ENCODE measurements at regions not wholly inside any gene's neighbourhood (a gene's known extent, or its start where the extent isn't known, plus 50 kb on each side); places are given as distances from the start of the nearest gene placed in this dataset.

DNA sequence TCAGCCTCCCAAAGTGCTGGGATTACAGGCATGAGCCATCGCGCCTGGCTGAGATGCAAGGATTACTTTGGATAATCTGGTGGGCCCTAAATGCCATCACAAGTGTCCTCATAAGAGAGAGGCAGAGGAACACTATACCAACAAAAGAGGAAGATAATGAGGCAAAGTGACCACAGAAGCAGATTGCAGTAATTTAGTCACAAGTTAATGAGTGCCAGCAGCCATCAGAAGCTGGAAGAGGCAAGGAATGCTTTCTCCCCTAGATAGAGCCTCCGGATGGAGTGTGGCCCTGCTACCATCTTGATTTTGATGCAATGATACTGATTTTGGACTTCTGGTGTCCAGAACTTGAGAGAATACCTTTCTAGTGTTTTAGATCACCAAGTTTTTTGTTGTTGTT is 122.3 kb downstream of the SPATA31D1 start:
- Histone ChIP-seq H3K9me3 (ENCODE audit: severe bottlenecking) (no peaks in the 10 kb centered on the region), H3K4me1 (ENCODE audit: insufficient read depth, poor library complexity, severe bottlenecking) (no peaks in the 10 kb centered on the region), H3K4me3 (ENCODE audit: severe bottlenecking) (no peak overlapping the region), H3K27ac (ENCODE audit: poor library complexity, severe bottlenecking) (no peak overlapping the region), H3K27me3 (ENCODE audit: insufficient read depth, poor library complexity, severe bottlenecking) (no peaks in the 10 kb centered on the region), H3K36me3 (ENCODE audit: low read depth) (no peaks in the 10 kb centered on the region)
- TF ChIP-seq, protein P1, sequence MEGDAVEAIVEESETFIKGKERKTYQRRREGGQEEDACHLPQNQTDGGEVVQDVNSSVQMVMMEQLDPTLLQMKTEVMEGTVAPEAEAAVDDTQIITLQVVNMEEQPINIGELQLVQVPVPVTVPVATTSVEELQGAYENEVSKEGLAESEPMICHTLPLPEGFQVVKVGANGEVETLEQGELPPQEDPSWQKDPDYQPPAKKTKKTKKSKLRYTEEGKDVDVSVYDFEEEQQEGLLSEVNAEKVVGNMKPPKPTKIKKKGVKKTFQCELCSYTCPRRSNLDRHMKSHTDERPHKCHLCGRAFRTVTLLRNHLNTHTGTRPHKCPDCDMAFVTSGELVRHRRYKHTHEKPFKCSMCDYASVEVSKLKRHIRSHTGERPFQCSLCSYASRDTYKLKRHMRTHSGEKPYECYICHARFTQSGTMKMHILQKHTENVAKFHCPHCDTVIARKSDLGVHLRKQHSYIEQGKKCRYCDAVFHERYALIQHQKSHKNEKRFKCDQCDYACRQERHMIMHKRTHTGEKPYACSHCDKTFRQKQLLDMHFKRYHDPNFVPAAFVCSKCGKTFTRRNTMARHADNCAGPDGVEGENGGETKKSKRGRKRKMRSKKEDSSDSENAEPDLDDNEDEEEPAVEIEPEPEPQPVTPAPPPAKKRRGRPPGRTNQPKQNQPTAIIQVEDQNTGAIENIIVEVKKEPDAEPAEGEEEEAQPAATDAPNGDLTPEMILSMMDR (IDR thresholded peaks at IDR 0.05; ENCODE audit: poor library complexity, severe bottlenecking), result no peak
- no peak for DNase-seq (ENCODE audit: low spot score)
- no peak for ATAC-seq (ENCODE audit: low read depth)

DNA sequence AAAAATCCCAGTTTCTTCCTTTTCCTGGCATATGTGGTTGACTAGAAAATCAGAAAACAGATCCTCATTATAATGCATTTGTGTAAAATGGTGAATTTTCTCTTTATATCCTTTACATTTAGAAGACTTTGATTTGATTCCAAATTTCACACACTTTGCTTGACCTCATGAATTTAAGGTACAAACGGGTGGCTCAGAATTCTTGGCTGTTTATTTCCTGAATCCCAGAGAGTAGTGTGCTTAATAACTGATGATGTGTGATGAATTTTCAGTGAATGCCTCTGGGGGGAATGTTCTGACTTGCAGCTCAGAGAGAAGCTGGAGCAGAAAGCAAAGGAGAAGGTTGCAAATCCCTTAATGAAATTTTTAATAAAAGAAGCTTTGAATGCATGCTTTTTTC is 126.8 kb downstream of the SPATA31D1 start:
- no peaks in the 10 kb centered on the region for H3K27me3 ChIP-seq (ENCODE audit: insufficient read depth, poor library complexity, severe bottlenecking)
- no peak overlapping the region for H3K27ac ChIP-seq (ENCODE audit: poor library complexity, severe bottlenecking)
- no peak overlapping the region for H3K4me3 ChIP-seq (ENCODE audit: severe bottlenecking)
- DNase-seq (ENCODE audit: low spot score), result no peak
- H3K36me3 ChIP-seq (ENCODE audit: low read depth), result no peaks in the 10 kb centered on the region
- H3K9me3 ChIP-seq (ENCODE audit: severe bottlenecking), result no peaks in the 10 kb centered on the region
- no peak for ATAC-seq (ENCODE audit: low read depth)
- TF ChIP-seq, protein P1 (IDR thresholded peaks at IDR 0.05; ENCODE audit: poor library complexity, severe bottlenecking), result no peak
- no peaks in the 10 kb centered on the region for H3K4me1 ChIP-seq (ENCODE audit: insufficient read depth, poor library complexity, severe bottlenecking)

DNA sequence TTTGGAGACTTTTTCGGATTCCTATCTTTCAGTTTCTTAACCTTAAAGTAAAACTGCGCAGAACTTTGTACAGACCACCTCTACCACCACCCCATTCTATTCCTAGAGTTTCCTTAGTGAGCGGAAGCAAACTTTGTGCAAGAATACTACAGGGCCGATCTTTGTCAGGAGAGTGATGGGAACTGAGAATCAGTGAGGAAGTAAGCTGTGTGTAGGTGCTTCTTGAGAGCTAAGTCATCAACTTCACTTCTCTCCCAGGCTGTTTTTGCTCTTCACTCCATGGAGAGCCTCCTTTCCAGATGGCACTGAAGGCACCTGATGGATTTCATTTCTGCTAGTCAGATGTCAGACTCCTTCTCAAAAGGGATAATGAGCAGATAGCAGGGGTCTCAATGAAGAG is 127.3 kb downstream of the SPATA31D1 start:
- H3K27me3 ChIP-seq (ENCODE audit: insufficient read depth, poor library complexity, severe bottlenecking), result no peaks in the 10 kb centered on the region
- ATAC-seq (ENCODE audit: low read depth) (no peak), DNase-seq (ENCODE audit: low spot score) (no peak)
- TF ChIP-seq, protein P1 (IDR thresholded peaks at IDR 0.05; ENCODE audit: poor library complexity, severe bottlenecking), result no peak
- no peaks in the 10 kb centered on the region for H3K36me3 ChIP-seq (ENCODE audit: low read depth)
- H3K4me3 ChIP-seq (ENCODE audit: severe bottlenecking), result no peak overlapping the region
- no peaks in the 10 kb centered on the region for H3K4me1 ChIP-seq (ENCODE audit: insufficient read depth, poor library complexity, severe bottlenecking)
- no peak overlapping the region for H3K27ac ChIP-seq (ENCODE audit: poor library complexity, severe bottlenecking)
- H3K9me3 ChIP-seq (ENCODE audit: severe bottlenecking), result no peaks in the 10 kb centered on the region

DNA sequence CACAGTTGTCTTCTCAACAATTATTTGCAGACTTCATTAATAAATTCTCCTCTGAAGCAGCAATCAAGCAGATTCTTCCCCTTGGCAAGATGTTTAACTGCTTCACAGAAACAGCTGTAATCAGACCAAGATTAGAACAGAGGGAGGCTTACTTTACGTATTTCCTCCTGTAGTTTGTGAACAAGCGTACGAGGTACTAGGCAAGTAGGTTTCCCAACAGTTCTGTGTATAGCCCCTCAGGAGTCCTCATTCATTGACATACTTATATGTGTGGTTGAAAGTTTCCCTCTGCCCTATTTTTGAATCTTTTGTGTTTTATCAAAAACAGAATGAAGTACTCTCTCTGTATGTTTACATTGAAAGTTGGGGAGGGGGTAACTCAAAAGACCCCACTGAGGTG is 128.0 kb downstream of the SPATA31D1 start:
- Histone ChIP-seq H3K27ac (ENCODE audit: poor library complexity, severe bottlenecking) (no peak overlapping the region), H3K4me1 (ENCODE audit: insufficient read depth, poor library complexity, severe bottlenecking) (no peaks in the 10 kb centered on the region), H3K36me3 (ENCODE audit: low read depth) (no peaks in the 10 kb centered on the region), H3K27me3 (ENCODE audit: insufficient read depth, poor library complexity, severe bottlenecking) (no peaks in the 10 kb centered on the region), H3K9me3 (ENCODE audit: severe bottlenecking) (no peaks in the 10 kb centered on the region), H3K4me3 (ENCODE audit: severe bottlenecking) (no peak overlapping the region)
- TF ChIP-seq, protein P1 (IDR thresholded peaks at IDR 0.05; ENCODE audit: poor library complexity, severe bottlenecking), result no peak
- DNase-seq (ENCODE audit: low spot score) (no peak), ATAC-seq (ENCODE audit: low read depth) (no peak)

DNA sequence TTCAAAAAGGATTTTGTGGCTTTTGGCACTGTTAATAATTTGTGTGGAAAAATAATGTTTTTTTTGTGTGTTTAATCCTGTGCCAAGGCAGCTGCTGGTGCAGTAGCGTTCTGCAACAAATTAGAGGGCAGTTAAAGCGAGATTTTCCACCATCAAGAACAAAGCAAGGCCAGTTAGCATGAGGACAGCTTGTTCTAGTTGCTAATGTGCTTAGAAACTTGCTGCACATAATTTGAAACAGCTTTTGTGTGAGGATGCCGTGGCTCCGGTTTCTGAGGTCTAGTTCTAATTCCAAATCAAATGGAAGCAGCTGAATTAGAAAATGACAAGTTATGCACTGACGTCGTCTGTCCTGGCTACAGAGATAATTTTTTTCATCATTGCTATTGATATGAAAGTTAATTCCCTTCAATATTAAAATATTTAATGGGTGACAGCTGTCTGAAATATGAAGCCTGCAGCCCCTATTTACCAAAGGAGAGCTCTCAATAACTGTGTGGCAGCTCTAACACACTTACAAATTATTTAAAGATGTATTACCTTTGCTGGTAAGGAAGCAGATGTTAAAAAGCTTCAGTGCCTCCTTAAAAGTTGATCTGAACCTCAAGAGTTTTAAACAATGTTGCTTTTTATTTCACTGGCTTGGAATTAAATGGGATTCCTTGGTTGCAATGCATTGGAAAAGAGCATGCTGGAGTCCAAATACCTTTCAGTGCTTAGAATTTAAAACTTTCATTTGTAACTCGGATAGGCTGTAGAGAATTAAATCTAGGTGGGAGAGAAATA is 128.6 kb downstream of the SPATA31D1 start:
- Histone ChIP-seq H3K27me3 (ENCODE audit: insufficient read depth, poor library complexity, severe bottlenecking) (no peaks in the 10 kb centered on the region), H3K4me1 (ENCODE audit: insufficient read depth, poor library complexity, severe bottlenecking) (no peaks in the 10 kb centered on the region), H3K9me3 (ENCODE audit: severe bottlenecking) (no peaks in the 10 kb centered on the region), H3K27ac (ENCODE audit: poor library complexity, severe bottlenecking) (no peak overlapping the region), H3K4me3 (ENCODE audit: severe bottlenecking) (no peak overlapping the region), H3K36me3 (ENCODE audit: low read depth) (no peaks in the 10 kb centered on the region)
- TF ChIP-seq, protein P1 (IDR thresholded peaks at IDR 0.05; ENCODE audit: poor library complexity, severe bottlenecking), result no peak
- ATAC-seq (ENCODE audit: low read depth) (no peak), DNase-seq (ENCODE audit: low spot score) (no peak)

All from RWPE2 (cell line).